NOMO-1 treated with DMSO at 0.1 percent for 48 hours (cell line): ENCODE measurements at regions not wholly inside any gene's neighbourhood (a gene's known extent, or its start where the extent isn't known, plus 50 kb on each side); places are given as distances from the start of the nearest gene placed in this dataset.

Experiments used
- DNase-seq: peaks from one replicate; lab custom pipeline; 2025; ENCODE audit not compliant: unreplicated experiment; lab: John Stamatoyannopoulos, UW

DNA sequence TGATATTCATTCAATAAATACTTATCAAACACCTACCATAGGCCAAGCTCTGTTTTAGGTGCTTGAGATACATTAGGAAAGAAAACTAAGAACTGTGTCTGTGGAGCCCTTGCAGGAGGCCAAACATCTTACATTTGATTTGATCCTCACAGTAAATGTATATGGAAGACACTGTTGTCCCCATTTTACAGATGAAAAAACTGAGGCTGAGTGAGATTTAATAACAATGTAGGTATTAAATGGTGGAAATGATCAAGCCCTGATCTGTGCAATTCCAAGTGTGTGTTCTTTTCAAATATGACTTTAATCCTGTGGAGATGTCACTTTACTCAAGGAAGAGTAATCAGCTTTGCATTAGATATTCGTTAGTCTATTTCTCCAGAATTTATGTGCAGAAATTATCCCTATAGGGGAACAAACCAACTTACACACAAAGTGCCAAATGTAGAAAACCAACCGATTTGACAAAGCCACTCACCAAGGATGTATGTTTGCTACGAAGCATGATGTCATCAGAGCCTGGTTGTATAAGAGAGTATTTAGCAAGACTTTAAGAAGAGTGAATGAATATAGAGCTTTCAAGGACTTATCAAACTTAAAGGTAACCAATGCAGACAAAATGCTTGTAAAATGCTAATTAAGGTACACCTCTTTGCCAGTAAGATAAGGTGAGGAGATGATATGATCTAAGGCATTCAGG, 153.9 kb upstream of the NFIB start:
- DNase-seq, result no peak

GRCh38 chr9:14466828-14467227, 152.9 kb upstream of the NFIB start:
- DNase-seq, result no peak

- DNase-seq, result no peak
These were observed 152.5 kb upstream of the NFIB start for GRCh38 chr9:14466429-14466818.

DNA sequence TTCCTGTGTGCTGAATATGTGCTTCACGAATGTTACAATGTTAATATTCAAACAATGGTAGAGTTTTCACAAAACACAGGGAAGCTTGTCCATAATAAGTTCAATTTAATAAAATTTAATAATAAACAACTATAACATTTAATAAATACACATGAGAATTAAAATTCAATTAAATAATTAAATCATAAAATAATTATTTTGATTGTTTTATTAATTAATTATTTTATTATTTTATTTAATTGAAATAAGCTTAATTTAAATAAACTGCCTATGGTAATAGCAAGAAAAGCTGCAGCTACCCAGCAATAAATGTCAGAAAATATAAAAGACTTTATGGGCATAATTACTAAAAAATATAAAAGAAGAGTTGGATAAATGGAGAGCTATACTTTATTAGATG, 149.0 kb upstream of the NFIB start:
- no peak for DNase-seq

DNA sequence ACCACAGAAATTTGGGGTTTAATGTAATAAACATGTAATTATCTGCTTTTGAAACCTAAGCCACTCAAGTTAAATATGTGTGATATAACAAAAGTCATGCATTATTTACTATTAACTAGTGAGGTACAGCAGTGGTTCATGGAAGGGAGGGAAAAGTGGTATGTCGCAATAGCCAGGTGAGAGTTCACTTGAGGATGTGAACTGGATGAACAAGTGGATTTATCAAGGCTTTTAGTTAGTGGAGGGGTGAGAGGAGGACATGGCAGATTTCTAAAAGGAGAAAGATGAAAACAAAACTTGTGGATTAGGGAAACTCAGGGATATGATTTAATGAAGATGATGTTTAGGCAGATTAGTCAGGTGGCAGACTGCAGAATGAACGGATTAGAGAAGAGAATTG, 141.3 kb upstream of the NFIB start:
- no peak for DNase-seq

DNA sequence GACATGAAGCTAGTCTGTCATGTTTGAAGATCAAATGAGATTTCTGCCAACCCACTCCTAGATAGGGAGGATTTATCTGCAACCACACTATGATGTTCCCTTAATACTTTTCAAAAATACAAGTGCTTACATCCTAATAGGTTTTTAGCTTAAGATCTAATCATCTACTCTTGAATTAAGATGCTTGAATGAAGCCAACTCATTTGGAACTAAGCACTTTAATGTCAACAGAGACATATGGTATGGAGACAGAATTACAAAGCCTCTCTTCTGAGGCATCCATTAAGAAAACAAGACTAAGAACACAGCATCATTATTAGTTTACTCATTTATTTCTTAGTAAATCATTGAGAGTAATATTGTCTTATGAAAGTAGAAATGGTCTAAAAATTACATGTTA, 139.3 kb upstream of the NFIB start:
- no peak for DNase-seq

GRCh38 chr9:14452539-14452938, 138.6 kb upstream of the NFIB start:
- no peak for DNase-seq

GRCh38 chr9:14451949-14452348, 138.0 kb upstream of the NFIB start:
- DNase-seq, result no peak

DNA sequence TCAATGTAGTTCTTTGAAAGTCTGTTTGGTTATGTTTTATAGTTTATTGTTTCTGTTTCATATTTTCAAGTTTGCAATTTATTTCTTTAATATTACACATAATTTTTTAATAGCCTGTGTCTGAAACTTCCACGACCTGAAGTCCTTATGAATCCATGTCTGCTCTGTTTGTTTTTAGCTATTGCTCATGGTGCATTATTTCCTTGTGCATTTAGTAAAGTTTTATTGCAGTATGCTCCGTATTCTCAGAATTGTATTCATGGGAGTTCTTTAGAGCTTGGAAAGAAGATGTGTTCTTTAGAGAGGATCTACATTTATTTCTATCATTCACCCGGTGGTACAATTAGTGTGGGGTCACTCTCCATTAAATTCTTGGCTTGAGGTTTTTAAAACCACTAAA, 133.2 kb upstream of the NFIB start:
- no peak for DNase-seq

GRCh38 chr9:14445946-14446345, 132.0 kb upstream of the NFIB start:
- no peak for DNase-seq

DNA sequence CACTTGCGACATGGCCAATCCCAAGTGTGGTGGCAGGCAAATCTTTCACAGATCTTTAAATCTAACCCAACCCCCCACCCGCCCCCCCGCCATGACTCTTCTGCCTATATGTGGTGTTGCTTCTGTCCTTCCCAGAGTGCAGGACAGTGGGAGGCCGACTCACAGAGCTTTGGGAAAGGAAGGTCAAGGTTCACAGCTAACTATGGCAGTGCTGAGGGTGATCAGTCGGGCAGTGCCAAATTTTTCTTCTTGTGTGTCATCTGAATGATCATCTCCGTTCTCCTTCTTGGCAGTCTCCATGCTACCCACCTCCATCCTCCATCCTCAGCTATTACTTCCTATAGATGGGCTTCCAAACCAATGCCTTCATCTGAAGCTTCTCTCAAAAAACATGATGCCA, 129.0 kb upstream of the NFIB start:
- DNase-seq, result no peak

GRCh38 chr9:14441976-14442651, 128.2 kb upstream of the NFIB start:
- DNase-seq, result no peak

GRCh38 chr9:14441115-14441514, 127.2 kb upstream of the NFIB start:
- no peak for DNase-seq

DNA sequence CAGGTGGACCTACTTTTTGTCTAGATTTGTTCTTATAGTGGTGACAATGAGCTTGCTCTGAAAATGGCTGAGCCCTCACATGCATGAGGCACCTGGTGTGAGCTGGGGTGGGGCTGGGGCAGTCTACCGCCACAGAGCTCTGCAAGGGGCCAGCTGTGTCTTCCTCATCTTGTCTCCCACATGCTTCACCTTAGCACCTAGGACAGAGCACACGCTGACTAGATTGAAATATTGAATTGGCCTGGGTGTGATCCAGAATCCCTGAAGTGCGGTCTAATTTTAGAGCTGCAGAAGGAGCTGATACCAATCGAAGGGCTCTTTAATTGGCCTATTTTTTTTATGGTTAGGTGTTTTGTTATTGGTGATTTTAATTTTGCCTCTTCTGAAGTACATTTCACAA, 126.1 kb upstream of the NFIB start:
- DNase-seq, result no peak

DNA sequence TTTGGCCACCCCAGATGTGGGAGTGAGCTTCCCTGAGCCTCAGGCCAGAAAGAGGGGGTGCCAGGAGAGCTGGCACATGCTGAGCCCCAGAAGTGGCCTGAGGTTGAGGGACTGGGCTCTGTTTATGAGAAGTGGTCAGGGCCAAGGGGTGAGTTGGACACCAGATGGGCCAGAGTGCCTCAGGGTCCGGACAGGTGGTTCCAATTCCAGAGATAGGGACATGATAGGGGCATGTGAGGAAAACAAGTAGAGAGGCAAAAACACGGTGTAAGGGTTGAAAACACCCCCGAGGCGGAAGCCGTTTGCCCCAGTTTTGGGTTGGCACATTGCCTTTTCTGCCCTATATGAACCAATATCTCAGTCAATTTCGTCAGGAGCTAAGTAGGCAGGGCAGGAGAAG, 125.6 kb upstream of the NFIB start:
- DNase-seq, result no peak

- no peak for DNase-seq
These were observed 124.5 kb upstream of the NFIB start for GRCh38 chr9:14438232-14439021.

DNA sequence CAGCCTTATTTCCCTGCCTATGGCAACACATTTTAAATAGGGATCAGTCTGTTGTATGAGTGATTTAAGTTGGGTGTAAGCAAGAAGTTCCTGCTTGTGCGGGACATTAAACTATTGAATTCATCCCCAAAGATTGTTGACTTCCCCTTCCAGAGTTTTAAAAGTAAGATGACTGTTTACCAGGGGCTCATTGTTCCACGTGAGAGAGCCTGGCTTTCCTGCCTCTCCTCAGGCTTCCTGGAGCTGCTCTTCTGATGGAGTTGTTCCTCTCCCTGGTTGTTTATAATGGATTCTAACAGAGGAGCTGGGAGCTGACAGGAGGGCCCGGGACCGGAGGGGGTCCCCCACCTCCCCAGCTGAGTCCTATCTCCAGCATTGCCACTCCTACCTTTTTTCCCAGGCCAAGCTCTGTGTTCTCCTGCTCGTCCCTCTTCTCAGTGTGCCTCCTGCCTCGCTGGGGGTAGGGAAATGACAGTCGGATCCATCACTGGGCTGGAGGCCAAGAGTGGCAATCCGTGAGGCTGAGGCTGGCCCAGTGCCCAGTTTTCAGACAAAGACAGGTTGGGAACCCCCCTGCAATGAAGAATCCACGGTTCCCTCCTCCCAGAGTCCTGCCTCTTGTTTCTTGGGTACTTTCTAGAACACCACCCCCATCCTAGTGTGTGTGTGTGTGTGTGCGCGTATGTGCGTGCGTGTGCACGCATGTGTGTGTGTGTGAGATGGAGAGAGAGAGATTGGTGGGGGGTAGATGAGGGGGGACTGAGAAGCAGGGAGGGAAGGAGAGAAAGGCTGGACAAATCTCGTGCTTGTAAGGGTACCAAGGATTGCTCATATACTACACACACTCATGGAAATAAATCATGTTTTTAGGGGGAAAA, 123.7 kb upstream of the NFIB start:
- no peak for DNase-seq

GRCh38 chr9:14435871-14436270, 121.9 kb upstream of the NFIB start:
- no peak for DNase-seq

DNA sequence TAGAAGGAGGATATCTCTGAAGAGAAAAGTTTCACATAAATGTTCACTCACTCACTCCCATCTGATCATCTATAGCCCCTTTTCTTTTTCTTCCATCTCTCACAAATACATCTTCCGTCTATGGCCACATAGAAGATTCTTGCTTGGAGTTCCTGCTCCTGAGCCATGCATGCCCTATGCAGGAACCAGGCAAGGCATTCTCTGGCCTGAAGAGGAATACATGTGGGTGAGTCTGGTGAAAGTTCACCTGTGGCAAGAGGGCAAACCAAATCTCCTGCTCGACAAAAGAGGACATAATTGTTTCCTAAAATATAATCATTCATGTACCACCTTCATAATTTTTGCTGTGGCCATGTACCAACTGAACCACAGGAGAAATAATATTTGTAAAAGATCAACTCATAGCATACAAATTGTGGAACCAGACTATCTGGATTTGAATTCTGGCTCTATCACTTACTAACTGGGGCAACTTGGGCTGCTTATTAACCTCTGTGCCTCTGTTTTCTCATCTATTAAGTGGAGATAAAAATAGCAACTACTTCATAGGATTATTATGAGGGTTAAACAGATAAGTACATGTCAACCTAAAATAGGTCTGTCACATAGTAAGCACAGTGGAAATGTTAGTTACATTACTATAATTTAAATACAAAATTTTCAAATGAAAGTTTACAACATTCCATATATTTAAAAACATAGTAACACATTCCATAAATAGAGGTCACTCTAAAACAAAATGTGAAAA, 121.2 kb upstream of the NFIB start:
- no peak for DNase-seq

DNA sequence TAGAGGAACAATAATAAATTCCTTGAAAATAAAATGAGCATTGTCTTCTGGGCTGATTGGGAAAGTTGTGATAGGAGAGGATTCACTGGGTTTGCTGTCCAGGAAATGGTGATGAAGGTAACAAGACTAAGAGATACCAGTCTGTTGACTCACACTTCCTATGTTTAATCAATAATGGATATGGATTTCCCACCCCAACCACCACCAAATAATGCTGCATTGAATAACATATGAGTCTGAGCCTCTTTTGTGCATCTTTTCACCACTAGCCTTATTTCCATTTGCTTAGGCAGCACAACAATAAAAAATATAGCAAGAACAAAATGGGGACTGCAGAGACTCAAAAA, 120.2 kb upstream of the NFIB start:
- no peak for DNase-seq
